Gastroesophageal sphincter (tissue), 4 donors: ENCODE measurements at regions not wholly inside any gene's neighbourhood (a gene's known extent, or its start where the extent isn't known, plus 50 kb on each side); places are given as distances from the start of the nearest gene placed in this dataset.

Source experiments
- ATAC-seq: fragments of 150-250 bp; one replicate; pipeline ENCODE4 v1.9.1; 2016; ENCODE audit warnings: mild to moderate bottlenecking, moderate library complexity
- H3K27ac ChIP-seq, 4 donors: fragments of 200-600 bp; sonication (generic) in 3 of 4; 1 replicate in 3 of 4; 2 replicates in 1 of 4; pipeline ENCODE4 v1.5.1; 2016 to 2019
- H3K27me3 ChIP-seq: fragments of 200-600 bp; sonication (generic); one replicate; pipeline ENCODE4 v1.5.1; 2019
- H3K36me3 ChIP-seq, 2 donors: fragments of 200-600 bp; sonication (generic); one replicate each; pipeline ENCODE4 v1.5.1; 2019; ENCODE audit warnings: control low read depth in 1 of 2
- H3K4me1 ChIP-seq, 3 donors: fragments of 200-600 bp; sonication (generic); 1 replicate in 2 of 3; 2 replicates in 1 of 3; pipeline ENCODE4 v1.5.1; 2016 to 2019; ENCODE audit warnings: control low read depth in 2 of 3
- H3K4me3 ChIP-seq, 2 donors: fragments of 200-600 bp; sonication (generic); one replicate each; pipeline ENCODE4 v1.5.1; 2019; ENCODE audit warnings: mild to moderate bottlenecking in 1 of 2, moderate library complexity in 1 of 2
- H3K9me3 ChIP-seq, 3 donors: fragments of 200-600 bp; sonication (generic); one replicate each; pipeline ENCODE4 v1.5.1; 2017 to 2019; ENCODE audit warnings: control low read depth in 2 of 3
- CTCF ChIP-seq, 4 experiments: fragments of 200-600 bp in 2 of 4; fragments of 450-650 bp in 2 of 4; sonication (generic) in 1 of 4; IDR thresholded peaks; one replicate each; pipeline ENCODE4 v1.5.1; 2017 to 2019; ENCODE audit warnings: antibody characterized with exemption in 4 of 4, mild to moderate bottlenecking in 2 of 4, moderate library complexity in 2 of 4
- EP300 ChIP-seq: sonication (generic); formaldehyde crosslinking; IDR thresholded peaks from one replicate; pipeline ENCODE4 v1.6.1; 2017; ENCODE audit warnings: antibody characterized with exemption, mild to moderate bottlenecking
- POLR2A ChIP-seq, 2 donors: fragments of 450-650 bp; IDR thresholded peaks; one replicate each; pipeline ENCODE4 v1.6.1; 2017; ENCODE audit warnings: antibody characterized with exemption in 2 of 2, mild to moderate bottlenecking in 2 of 2, moderate library complexity in 1 of 2
- POLR2AphosphoS5 ChIP-seq: sonication (generic); formaldehyde crosslinking; IDR thresholded peaks from one replicate; pipeline ENCODE4 v1.6.1; 2017; ENCODE audit warnings: antibody characterized with exemption
- WGBS, 2 donors: methylation state at CpG; one replicate each; pipeline ENCODE4 v1.1.5; 2018; ENCODE audit warnings: low coverage in 1 of 2; 5-methylcytosine and 5-hydroxymethylcytosine counted together

GRCh38 chr10:70965566-70965965 is 77.2 kb upstream of the PCBD1 start:
- Histone ChIP-seq H3K27me3 (peaks cover 14% of the 10 kb centered on the region), H3K36me3 (no peaks in the 10 kb centered on the region), H3K27ac (no peak overlapping the region), H3K9me3 (peaks cover 0 to under 1% (median 0%) of the 10 kb centered on the region in 3 donors), H3K4me1 (no peaks in the 10 kb centered on the region), H3K4me3 (no peak overlapping the region)
- no peak for TF ChIP-seq POLR2AphosphoS5
- no peak for TF ChIP-seq POLR2A (IDR thresholded peaks at IDR 0.05)
- TF ChIP-seq CTCF (IDR thresholded peaks at IDR 0.05), result no peak
- no peak for TF ChIP-seq EP300
- WGBS, 2 donors, result 83 to 94% methylated on average over 3 to 5 of the region's 8 CpGs
- ATAC-seq, result no peak

GRCh38 chr10:70966646-70967553 is 78.5 kb upstream of the PCBD1 start:
- Histone ChIP-seq H3K36me3 (no peaks in the 10 kb centered on the region), H3K27ac (no peak overlapping the region), H3K9me3 (peaks cover 0 to 14% (median 0%) of the 10 kb centered on the region in 3 donors), H3K4me3 (no peak overlapping the region), H3K27me3 (peaks cover 14% of the 10 kb centered on the region), H3K4me1 (no peaks in the 10 kb centered on the region)
- 91 to 94% methylated on average over 5 to 9 of the region's 11 CpGs for WGBS, 2 donors
- TF ChIP-seq POLR2AphosphoS5 (no peak), EP300 (no peak), POLR2A (IDR thresholded peaks at IDR 0.05) (no peak), CTCF (IDR thresholded peaks at IDR 0.05) (no peak)
- no peak for ATAC-seq

- TF ChIP-seq CTCF (IDR thresholded peaks at IDR 0.05), result no peak
- no peak for TF ChIP-seq POLR2AphosphoS5
- no peak for TF ChIP-seq POLR2A (IDR thresholded peaks at IDR 0.05)
- TF ChIP-seq EP300, result no peak
- ATAC-seq, result no peak
- 56 to 79% methylated on average over 4 to 5 of the region's 15 CpGs for WGBS, 2 donors
- Histone ChIP-seq H3K4me1 (no peaks in the 10 kb centered on the region), H3K27me3 (peaks cover 9% of the 10 kb centered on the region), H3K27ac (no peak overlapping the region), H3K36me3 (no peaks in the 10 kb centered on the region), H3K9me3 (peaks cover 0 to 24% (median 0%) of the 10 kb centered on the region in 3 donors), H3K4me3 (no peak overlapping the region)
Observed at GRCh38 chr10:70967591-70968587, 79.5 kb upstream of the PCBD1 start.

GRCh38 chr10:70969188-70969587 is 80.8 kb upstream of the PCBD1 start:
- no peaks in the 10 kb centered on the region for H3K4me1 ChIP-seq
- no peak for TF ChIP-seq POLR2A (IDR thresholded peaks at IDR 0.05)
- no peak for TF ChIP-seq EP300
- no peak for TF ChIP-seq POLR2AphosphoS5
- TF ChIP-seq CTCF (IDR thresholded peaks at IDR 0.05), result no peak
- no peak overlapping the region for H3K4me3 ChIP-seq
- peaks cover 0 to 24% (median 0%) of the 10 kb centered on the region in 3 donors for H3K9me3 ChIP-seq
- no peaks in the 10 kb centered on the region for H3K36me3 ChIP-seq
- H3K27ac ChIP-seq, result no peak overlapping the region
- ATAC-seq, result no peak
- WGBS, 2 donors, result 68% methylated on average over 6 of the region's 6 CpGs; no CpG with 5 or more reads in 1 of the 2 donors
- peaks cover 5% of the 10 kb centered on the region for H3K27me3 ChIP-seq
